ENCODE measurements at regions not wholly inside any gene's neighbourhood (a gene's known extent, or its start where the extent isn't known, plus 50 kb on each side); places are given as distances from the start of the nearest gene placed in this dataset.
"Not testable (repeated sequence)": the region's sequence is repeated elsewhere in the genome, so short reads cannot be mapped to it uniquely, and the experiment has no call there.

DNA sequence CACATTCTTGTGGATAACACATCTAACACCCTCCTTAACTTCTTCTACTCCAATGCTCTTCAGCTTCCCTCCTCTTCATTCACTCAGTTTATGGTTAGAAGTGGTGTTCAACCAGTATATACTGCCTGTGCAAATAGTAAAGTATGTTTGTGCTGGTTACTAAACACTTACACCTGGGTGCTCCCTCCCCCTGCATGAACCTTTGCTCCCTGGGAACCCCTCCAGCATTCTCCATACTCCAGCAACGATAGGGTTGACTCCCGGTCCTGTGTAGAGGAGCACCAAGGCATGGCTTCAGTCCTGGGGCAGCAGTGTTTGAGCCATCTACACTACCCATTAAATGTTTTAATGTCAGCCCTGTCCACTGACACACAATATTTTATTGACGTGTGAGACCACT lies 407.5 kb upstream of the DPH6 start:
- H3K4me3 ChIP-seq (ENCODE audit: low read length) = no peak overlapping the region
- no peak for DNase-seq (ENCODE audit: low read depth)
- TF ChIP-seq CTCF (conservative IDR thresholded peaks at IDR 0.05; ENCODE audit: low read length) = no peak

- no peak overlapping the region for H3K4me3 ChIP-seq (ENCODE audit: low read length)
- no peak for DNase-seq (ENCODE audit: low read depth)
- TF ChIP-seq CTCF (conservative IDR thresholded peaks at IDR 0.05; ENCODE audit: low read length) = no peak
Observed at GRCh38 chr15:35956056-35956455, 410.1 kb upstream of the DPH6 start.

DNA sequence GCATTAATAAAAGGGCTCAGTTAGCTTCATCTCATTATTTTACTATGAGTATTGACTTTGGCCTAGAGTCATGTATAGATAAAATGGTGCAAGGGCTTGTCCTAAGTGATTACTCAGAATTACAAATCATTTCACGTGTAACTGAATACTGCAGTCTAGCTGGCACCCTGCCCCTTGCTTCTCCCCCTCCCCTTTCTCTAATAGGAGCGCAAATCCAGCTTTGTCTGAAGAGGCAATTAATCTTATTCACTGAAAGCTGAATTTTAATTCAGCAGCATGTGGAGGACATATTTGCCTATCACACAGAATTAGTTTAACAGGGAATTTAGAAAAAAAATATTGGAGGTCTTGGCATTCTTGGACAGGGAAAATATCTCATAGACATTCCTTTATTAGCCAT lies 412.1 kb upstream of the DPH6 start:
- no peak for TF ChIP-seq CTCF (conservative IDR thresholded peaks at IDR 0.05; ENCODE audit: low read length)
- no peak overlapping the region for H3K4me3 ChIP-seq (ENCODE audit: low read length)
- peak; percentile 7 for DNase-seq (ENCODE audit: low read depth)

GRCh38 chr15:35958975-35959374 lies 413.0 kb upstream of the DPH6 start:
- TF ChIP-seq CTCF (conservative IDR thresholded peaks at IDR 0.05; ENCODE audit: low read length) = no peak
- DNase-seq (ENCODE audit: low read depth) = peak; percentile 9
- no peak overlapping the region for H3K4me3 ChIP-seq (ENCODE audit: low read length)

DNA sequence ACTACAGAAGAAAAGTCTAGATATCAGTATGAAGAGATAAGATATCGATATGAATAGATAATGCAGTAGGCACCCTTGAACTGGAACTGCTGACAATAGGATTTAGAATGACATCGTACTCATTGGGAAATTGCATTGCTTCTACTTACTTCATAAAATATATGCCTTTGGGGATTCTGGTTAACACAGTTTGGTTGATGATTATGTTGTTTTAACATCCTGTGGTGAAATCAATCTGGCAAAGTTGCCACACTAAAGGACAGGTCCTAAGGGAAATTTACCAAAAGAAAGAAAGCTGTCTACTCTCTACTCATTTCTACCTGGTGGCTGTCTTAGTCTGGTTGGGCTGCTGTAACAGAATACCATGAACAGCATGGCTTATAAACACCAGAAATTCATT lies 417.4 kb upstream of the DPH6 start:
- no peak overlapping the region for H3K4me3 ChIP-seq (ENCODE audit: low read length)
- no peak for TF ChIP-seq CTCF (conservative IDR thresholded peaks at IDR 0.05; ENCODE audit: low read length)
- peak; percentile 35 for DNase-seq (ENCODE audit: low read depth)

DNA sequence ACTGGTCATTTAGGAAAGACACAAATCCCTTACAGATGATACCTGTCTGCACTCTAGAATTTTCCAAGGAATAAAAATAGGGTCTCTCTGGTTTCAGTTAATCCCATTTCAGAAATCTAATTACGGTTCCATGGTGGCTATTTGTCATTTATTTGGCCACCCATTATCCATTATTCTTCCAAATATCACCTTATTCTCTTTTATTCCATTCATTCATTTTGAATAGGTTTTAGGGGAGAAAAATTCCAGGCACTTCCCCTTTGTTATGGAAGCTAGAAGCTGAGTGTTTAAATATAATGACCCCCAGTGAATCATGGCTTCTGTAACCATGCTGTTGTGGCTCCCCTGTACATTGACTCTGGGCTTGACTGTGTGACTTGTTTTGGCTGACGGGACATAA lies 420.8 kb upstream of the DPH6 start:
- DNase-seq (ENCODE audit: low read depth) = no peak
- TF ChIP-seq CTCF (conservative IDR thresholded peaks at IDR 0.05; ENCODE audit: low read length) = no peak
- no peak overlapping the region for H3K4me3 ChIP-seq (ENCODE audit: low read length)

DNA sequence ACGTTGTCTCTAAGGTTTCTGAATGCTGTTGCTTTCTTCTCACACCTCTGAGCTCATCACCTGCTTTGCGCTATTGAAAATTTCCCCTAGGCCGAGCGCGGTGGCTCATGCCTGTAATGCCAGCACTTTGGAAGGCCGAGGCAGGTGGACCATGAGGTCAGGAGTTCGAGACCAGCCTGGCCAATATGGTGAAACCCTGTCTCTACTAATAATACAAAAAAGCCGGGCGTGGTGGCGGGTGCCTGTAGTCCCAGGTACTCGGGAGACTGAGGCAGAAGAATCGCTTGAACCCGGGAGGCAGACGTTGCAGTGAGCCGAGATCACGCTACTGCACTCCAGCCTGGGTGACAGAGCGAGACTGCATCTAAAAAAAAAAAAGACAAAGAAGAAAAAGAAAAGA lies 422.0 kb upstream of the DPH6 start:
- DNase-seq (ENCODE audit: low read depth); H3K4me3 ChIP-seq (ENCODE audit: low read length): not testable (repeated sequence)

- H3K4me3 ChIP-seq (ENCODE audit: low read length) = no peak overlapping the region
- no peak for DNase-seq (ENCODE audit: low read depth)
- no peak for TF ChIP-seq CTCF (conservative IDR thresholded peaks at IDR 0.05; ENCODE audit: low read length)
Observed at GRCh38 chr15:35973029-35973428, 427.1 kb upstream of the DPH6 start.

All from AG10803 (cell line).